K562 (cell line): ENCODE measurements at regions not wholly inside any gene's neighbourhood (a gene's known extent, or its start where the extent isn't known, plus 50 kb on each side); places are given as distances from the start of the nearest gene placed in this dataset.

Source experiments
- CCNT2 ChIP-seq: IDR thresholded peaks from 2 replicates; pipeline ENCODE4 v1.6.1; 2011; ENCODE audit warnings: borderline replicate concordance, low read depth, mild to moderate bottlenecking, moderate library complexity, mixed read lengths, low read length; ENCODE audit not compliant: insufficient read length; ENCODE audit errors: extremely low read depth
- CLOCK ChIP-seq: fragments of 250-450 bp; sonication (Bioruptor Pico); IDR thresholded peaks from 2 replicates; pipeline ENCODE4 v1.4.0; 2020; ENCODE audit warnings: mild to moderate bottlenecking, moderate library complexity, borderline replicate concordance
- EHMT2 ChIP-seq: fragments of 450-650 bp; IDR thresholded peaks from 2 replicates; pipeline ENCODE4 v1.6.1; 2018; ENCODE audit warnings: antibody characterized with exemption
- HCFC1 ChIP-seq: IDR thresholded peaks from 2 replicates; pipeline ENCODE4 v1.6.1; 2012; ENCODE audit warnings: low read depth, low read length, improper control_type of control experiment
- KDM1A ChIP-seq, 2 experiments: fragments of 450-650 bp; IDR thresholded peaks; 2 replicates each; pipeline ENCODE4 v1.6.1; 2016; ENCODE audit warnings: mild to moderate bottlenecking in 2 of 2
- MNT ChIP-seq, 2 experiments: fragments of 450-650 bp; conservative IDR thresholded peaks; 2 replicates each; pipeline ENCODE4 v1.6.1; 2017; ENCODE audit warnings: mild to moderate bottlenecking in 2 of 2, moderate library complexity in 2 of 2
- SFPQ ChIP-seq: fragments of 200-400 bp; formaldehyde crosslinking; IDR thresholded peaks from 2 replicates; pipeline ENCODE4 v1.6.1; 2017; ENCODE audit warnings: mild to moderate bottlenecking, low read depth, low read length, moderate library complexity
- SP2 ChIP-seq: IDR thresholded peaks from 2 replicates; pipeline ENCODE4 v1.6.1; 2011; ENCODE audit warnings: mild to moderate bottlenecking, low read depth, low read length, moderate library complexity; ENCODE audit not compliant: poor library complexity, severe bottlenecking; ENCODE audit errors: extremely low read depth
- XRCC4 ChIP-seq: IDR thresholded peaks from one replicate; pipeline ENCODE4 v1.6.1; 2011; ENCODE audit not compliant: insufficient read depth, insufficient read length; ENCODE audit errors: extremely low read depth
- ZNF165 ChIP-seq: fragments of 250-450 bp; sonication (Bioruptor Pico); IDR thresholded peaks from 2 replicates; pipeline ENCODE4 v1.4.0; 2020; ENCODE audit warnings: borderline replicate concordance
- ZNF174 ChIP-seq: fragments of 250-450 bp; sonication (Bioruptor Pico); IDR thresholded peaks from 2 replicates; pipeline ENCODE4 v1.4.0; 2020; ENCODE audit warnings: mild to moderate bottlenecking
- ZNF175 ChIP-seq: fragments of 200-800 bp; sonication (Bioruptor generic); IDR thresholded peaks from 2 replicates; pipeline ENCODE4 v1.6.1; 2016; ENCODE audit warnings: low read depth, mild to moderate bottlenecking, missing genetic modification characterization, missing compliant biosample characterization
- TF ChIP-seq, protein P1 (sequence below), 3 experiments: IDR thresholded peaks in 2 of 3; conservative IDR thresholded peaks in 1 of 3; 2 replicates each; pipeline ENCODE4 v1.5.1; 2011 to 2012; ENCODE audit warnings: low read length in 3 of 3, mild to moderate bottlenecking in 3 of 3, control low read depth in 2 of 3, improper control_type of control experiment in 1 of 3, inconsistent platforms in 1 of 3, low read depth in 1 of 3, mixed read lengths in 1 of 3, moderate library complexity in 1 of 3; ENCODE audit not compliant: insufficient read depth in 2 of 3

DNA sequence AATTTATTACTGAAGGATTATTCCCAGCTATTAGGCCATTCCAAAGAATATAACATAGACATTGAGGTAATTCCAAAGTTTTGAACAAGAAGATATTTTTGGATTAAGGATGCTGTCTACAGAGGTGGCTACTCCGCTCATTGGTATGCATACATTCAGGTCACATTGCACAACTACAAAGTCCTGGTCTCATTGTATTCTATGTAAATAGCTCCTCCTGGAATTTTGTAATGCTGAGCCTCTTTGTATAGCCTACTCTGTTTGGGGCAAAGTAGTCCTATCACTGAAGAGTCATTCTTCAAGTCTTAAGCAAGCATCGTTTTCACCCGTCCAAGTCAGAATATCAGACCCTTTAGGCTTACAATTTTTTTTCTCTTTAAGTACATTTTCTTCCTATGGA lies 142.4 kb downstream of the KIF18A start (continued):
- TF ChIP-seq, protein P1, sequence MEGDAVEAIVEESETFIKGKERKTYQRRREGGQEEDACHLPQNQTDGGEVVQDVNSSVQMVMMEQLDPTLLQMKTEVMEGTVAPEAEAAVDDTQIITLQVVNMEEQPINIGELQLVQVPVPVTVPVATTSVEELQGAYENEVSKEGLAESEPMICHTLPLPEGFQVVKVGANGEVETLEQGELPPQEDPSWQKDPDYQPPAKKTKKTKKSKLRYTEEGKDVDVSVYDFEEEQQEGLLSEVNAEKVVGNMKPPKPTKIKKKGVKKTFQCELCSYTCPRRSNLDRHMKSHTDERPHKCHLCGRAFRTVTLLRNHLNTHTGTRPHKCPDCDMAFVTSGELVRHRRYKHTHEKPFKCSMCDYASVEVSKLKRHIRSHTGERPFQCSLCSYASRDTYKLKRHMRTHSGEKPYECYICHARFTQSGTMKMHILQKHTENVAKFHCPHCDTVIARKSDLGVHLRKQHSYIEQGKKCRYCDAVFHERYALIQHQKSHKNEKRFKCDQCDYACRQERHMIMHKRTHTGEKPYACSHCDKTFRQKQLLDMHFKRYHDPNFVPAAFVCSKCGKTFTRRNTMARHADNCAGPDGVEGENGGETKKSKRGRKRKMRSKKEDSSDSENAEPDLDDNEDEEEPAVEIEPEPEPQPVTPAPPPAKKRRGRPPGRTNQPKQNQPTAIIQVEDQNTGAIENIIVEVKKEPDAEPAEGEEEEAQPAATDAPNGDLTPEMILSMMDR (IDR thresholded peaks at IDR 0.05 in 2 of 3, conservative IDR thresholded peaks at IDR 0.05 in 1 of 3; ENCODE audit: insufficient read depth in 2 of 3, low read depth in 1 of 3, low read length in 3 of 3), result no peak
- TF ChIP-seq XRCC4 (no peak), ZNF175 (no peak), CCNT2 (no peak), MNT (conservative IDR thresholded peaks at IDR 0.05) (no peak), EHMT2 (no peak), ZNF174 (CRISPR knock-in tag) (no peak), SP2 (no peak), ZNF165 (CRISPR knock-in tag) (no peak), SFPQ (no peak), CLOCK (CRISPR knock-in tag) (no peak), HCFC1 (no peak), KDM1A (IDR thresholded peaks at IDR 0.05) (no peak)
